GM06990 (cell line): ENCODE measurements at regions not wholly inside any gene's neighbourhood (a gene's known extent, or its start where the extent isn't known, plus 50 kb on each side); places are given as distances from the start of the nearest gene placed in this dataset.
"Not testable (repeated sequence)": the region's sequence is repeated elsewhere in the genome, so short reads cannot be mapped to it uniquely, and the experiment has no call there.

Experiments used
- DNase-seq: peaks from one replicate; pipeline ENCODE4 v3.0.0-alpha.2; 2011; ENCODE audit not compliant: insufficient read length; ENCODE audit errors: extremely low read depth
- H3K27me3 ChIP-seq: replicated peaks from 2 replicates; pipeline ENCODE4 v1.6.0; 2011; ENCODE audit warnings: low read length; ENCODE audit not compliant: control insufficient read depth, insufficient read depth
- H3K36me3 ChIP-seq: 2 replicates; pipeline ENCODE4 v1.5.1; 2011; ENCODE audit warnings: low read length; ENCODE audit not compliant: control insufficient read depth, insufficient read depth
- H3K4me3 ChIP-seq: replicated peaks from 2 replicates; pipeline ENCODE4 v1.5.1; 2011; ENCODE audit warnings: low read depth, mild to moderate bottlenecking, control low read depth, low read length
- TF ChIP-seq, protein P1 (sequence below): IDR thresholded peaks from 2 replicates; pipeline ENCODE4 v1.5.1; 2011; ENCODE audit warnings: low read length, control low read depth, mild to moderate bottlenecking, inconsistent platforms; ENCODE audit not compliant: insufficient read depth, poor library complexity, severe bottlenecking

DNA sequence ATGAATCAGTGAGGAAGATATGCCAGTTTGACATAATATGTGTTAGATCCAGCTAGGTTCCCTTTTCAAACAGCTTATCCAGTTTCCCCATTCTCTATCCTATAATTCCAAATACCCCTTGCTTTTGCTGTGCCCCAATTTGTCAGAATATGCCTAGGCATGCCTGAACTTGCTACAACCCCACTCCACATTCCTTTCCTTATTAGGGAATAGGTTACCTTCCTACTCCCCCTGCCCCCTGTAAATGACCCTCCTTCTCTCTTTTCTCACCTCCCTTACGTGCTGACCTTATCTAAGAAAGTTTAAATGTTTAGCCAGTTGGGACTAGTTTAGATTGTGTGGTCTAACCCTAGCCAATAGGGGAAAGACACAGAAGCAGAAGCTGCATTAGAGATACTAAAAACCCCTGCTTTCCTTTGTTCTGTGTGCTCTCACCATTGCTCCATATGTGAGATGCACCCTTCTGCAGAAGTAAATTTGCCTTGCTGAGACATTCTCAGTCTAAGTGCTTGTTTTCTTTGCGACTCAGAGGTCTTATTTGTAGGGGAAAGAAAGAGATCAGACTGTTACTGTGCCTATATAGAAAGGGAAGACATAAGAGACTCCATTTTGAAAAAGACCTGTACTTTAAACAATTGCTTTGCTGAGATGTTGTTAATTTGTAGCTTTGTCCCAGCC lies 267.8 kb downstream of the SH2D4B start:
- Histone ChIP-seq H3K27me3 (no peaks in the 10 kb centered on the region), H3K36me3 (no peaks in the 10 kb centered on the region), H3K4me3 (no peak overlapping the region)
- DNase-seq = no peak
- TF ChIP-seq, protein P1, sequence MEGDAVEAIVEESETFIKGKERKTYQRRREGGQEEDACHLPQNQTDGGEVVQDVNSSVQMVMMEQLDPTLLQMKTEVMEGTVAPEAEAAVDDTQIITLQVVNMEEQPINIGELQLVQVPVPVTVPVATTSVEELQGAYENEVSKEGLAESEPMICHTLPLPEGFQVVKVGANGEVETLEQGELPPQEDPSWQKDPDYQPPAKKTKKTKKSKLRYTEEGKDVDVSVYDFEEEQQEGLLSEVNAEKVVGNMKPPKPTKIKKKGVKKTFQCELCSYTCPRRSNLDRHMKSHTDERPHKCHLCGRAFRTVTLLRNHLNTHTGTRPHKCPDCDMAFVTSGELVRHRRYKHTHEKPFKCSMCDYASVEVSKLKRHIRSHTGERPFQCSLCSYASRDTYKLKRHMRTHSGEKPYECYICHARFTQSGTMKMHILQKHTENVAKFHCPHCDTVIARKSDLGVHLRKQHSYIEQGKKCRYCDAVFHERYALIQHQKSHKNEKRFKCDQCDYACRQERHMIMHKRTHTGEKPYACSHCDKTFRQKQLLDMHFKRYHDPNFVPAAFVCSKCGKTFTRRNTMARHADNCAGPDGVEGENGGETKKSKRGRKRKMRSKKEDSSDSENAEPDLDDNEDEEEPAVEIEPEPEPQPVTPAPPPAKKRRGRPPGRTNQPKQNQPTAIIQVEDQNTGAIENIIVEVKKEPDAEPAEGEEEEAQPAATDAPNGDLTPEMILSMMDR = no peak

GRCh38 chr10:80814147-80814652 lies 276.5 kb downstream of the SH2D4B start:
- TF ChIP-seq, protein P1 = no peak
- no peak for DNase-seq
- Histone ChIP-seq H3K27me3 (no peaks in the 10 kb centered on the region), H3K36me3 (no peaks in the 10 kb centered on the region), H3K4me3 (no peak overlapping the region)

DNA sequence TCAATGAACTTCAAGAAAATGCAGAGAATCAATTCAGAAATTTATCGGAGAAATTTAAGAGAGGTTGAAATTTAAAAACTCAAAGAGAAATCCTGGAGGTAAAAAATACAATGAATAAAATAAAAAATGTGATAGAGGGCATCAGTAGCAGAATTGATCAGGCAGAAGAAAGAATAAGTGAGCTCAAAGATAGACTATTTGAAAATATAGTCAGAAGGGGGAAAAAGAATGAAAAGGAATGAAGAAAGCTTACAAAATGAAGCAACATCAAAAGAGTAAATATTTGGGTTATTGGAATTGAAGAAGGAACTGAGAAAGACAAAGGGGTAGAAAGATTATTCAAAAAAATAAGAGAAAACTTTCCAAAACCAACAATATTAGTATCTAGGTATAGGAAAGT lies 291.4 kb downstream of the SH2D4B start:
- TF ChIP-seq, protein P1 = no peak
- no peaks in the 10 kb centered on the region for H3K27me3 ChIP-seq
- no peak overlapping the region for H3K4me3 ChIP-seq
- no peak for DNase-seq
- H3K36me3 ChIP-seq = no peaks in the 10 kb centered on the region

DNA sequence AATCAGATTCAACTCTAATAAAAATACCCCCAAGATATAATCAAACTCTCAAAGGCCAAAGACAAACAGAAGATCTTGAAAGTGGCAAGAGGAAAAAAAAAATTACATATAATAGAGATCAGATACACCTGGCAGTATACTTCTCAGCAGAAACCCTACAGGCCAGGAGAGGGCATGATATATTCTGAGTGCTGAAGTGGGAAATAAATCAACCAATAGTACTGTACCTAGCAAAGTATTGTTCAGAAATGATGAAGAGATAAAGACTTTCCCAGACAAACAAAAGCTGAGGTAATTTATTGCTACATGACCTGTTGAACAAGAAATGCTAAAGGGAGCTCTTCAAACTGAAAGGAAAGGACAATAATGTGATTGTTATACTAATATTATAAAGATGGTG lies 291.9 kb downstream of the SH2D4B start:
- no peaks in the 10 kb centered on the region for H3K36me3 ChIP-seq
- H3K4me3 ChIP-seq = no peak overlapping the region
- DNase-seq = no peak
- TF ChIP-seq, protein P1 = no peak
- H3K27me3 ChIP-seq = no peaks in the 10 kb centered on the region

DNA sequence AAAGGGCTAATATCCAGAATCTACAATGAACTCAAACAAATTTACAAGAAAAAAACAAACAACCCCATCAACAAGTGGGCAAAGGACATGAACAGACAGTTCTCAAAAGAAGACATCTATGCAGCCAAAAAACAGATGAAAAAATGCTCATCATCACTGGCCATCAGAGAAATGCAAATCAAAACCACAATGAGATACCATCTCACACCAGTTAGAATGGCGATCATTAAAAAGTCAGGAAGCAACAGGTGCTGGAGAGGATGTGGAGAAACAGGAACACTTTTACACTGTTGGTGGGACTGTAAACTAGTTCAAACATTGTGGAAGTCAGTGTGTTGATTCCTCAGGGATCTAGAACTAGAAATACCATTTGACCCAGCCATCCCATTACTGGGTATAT lies 295.0 kb downstream of the SH2D4B start:
- not testable (repeated sequence) for H3K36me3 ChIP-seq, H3K27me3 ChIP-seq, H3K4me3 ChIP-seq, DNase-seq

- TF ChIP-seq, protein P1 = peak; percentile 72
Observed at GRCh38 chr10:80855348-80855971, 317.8 kb downstream of the SH2D4B start.

More at GRCh38 chr10:80855348-80855971, 317.8 kb downstream of the SH2D4B start:
- peak; percentile 15 for DNase-seq
- no peaks in the 10 kb centered on the region for H3K36me3 ChIP-seq
- H3K4me3 ChIP-seq = no peak overlapping the region
- H3K27me3 ChIP-seq = no peaks in the 10 kb centered on the region
